H1 (cell line): ENCODE measurements at regions not wholly inside any gene's neighbourhood (a gene's known extent, or its start where the extent isn't known, plus 50 kb on each side); places are given as distances from the start of the nearest gene placed in this dataset.

Source experiments
- ASH2L ChIP-seq: fragments of 200-600, 300-600 bp; sonication (generic); IDR thresholded peaks from one replicate; pipeline ENCODE4 v1.7.1; 2017; ENCODE audit warnings: low read length
- CBX5 ChIP-seq: fragments of 300-800, 300-1000 bp; sonication (generic); IDR thresholded peaks from 2 replicates; pipeline ENCODE4 v1.7.1; 2016; ENCODE audit warnings: antibody characterized with exemption, low read length, low read depth
- CEBPB ChIP-seq: IDR thresholded peaks from 2 replicates; pipeline ENCODE4 v1.6.1; 2012; ENCODE audit warnings: low read depth, low read length
- CTCF ChIP-seq, 3 experiments: IDR thresholded peaks; 1 replicate in 2 of 3; 2 replicates in 1 of 3; pipeline versions ENCODE4 v1.5.1 to v1.6.1; 2011; ENCODE audit warnings: low read length in 3 of 3, mild to moderate bottlenecking in 3 of 3, inconsistent platforms in 2 of 3, low read depth in 1 of 3, moderate library complexity in 1 of 3; ENCODE audit not compliant: insufficient read depth in 1 of 3; ENCODE audit errors: control extremely low read depth in 1 of 3
- EP300 ChIP-seq, 2 experiments: IDR thresholded peaks; 1 replicate in 1 of 2; 2 replicates in 1 of 2; pipeline ENCODE4 v1.6.1; 2011 to 2012; ENCODE audit warnings: low read depth in 2 of 2, low read length in 2 of 2, mild to moderate bottlenecking in 2 of 2, borderline replicate concordance in 1 of 2, inconsistent platforms in 1 of 2, moderate library complexity in 1 of 2
- PHF8 ChIP-seq: fragments of 200-600 bp; sonication (generic); conservative IDR thresholded peaks from 2 replicates; pipeline ENCODE4 v1.7.1; 2012; ENCODE audit warnings: low read depth, mild to moderate bottlenecking, inconsistent platforms, low read length, moderate library complexity
- POLR2AphosphoS5 ChIP-seq: IDR thresholded peaks from 2 replicates; pipeline ENCODE4 v1.6.1; 2011; ENCODE audit warnings: low read depth, low read length
- USF2 ChIP-seq: IDR thresholded peaks from 2 replicates; pipeline ENCODE4 v1.6.1; 2011; ENCODE audit warnings: low read length, improper control_type of control experiment

DNA sequence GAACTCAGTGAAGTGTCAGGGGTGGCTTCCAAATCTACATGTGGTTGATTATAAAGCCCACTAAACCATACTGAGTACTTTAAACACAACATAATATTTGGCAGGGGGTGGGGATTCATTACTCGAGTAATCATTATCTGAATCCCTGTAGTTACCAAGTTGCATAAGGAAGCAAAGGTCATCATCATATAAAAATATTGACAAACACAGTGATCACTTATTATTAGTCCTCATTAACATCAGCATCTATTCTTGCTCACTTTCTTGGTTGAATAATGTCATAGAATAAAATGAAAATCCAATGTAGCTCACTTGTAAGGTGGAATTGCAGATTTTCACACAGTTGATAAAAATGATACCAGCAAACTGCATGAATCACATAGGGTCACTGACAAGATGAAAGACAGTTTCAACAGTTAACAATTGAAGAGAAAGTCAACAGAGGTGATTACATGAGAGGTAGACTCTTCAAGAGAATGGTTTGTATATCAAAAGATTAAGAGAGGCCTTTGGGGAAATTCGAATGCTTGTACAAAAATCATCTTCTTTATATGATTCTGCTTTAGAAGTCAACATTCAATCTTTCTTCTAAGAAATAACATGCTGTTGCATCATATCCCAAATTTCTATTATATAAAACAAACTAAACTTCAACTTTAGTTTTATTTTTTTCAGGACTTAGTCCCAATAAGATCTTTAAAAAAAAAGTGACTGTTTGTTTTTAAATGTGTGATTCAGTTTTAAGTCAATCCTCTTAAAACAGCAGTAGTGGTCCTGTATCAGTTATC lies 185.5 kb upstream of the KLF14 start:
- TF ChIP-seq CTCF (IDR thresholded peaks at IDR 0.05; ENCODE audit: control extremely low read depth in 1 of 3, insufficient read depth in 1 of 3, low read depth in 1 of 3, low read length in 3 of 3) (no peak), CBX5 (no peak), PHF8 (no peak), CEBPB (no peak), ASH2L (no peak), EP300 (IDR thresholded peaks at IDR 0.05; ENCODE audit: borderline replicate concordance in 1 of 2, low read depth in 2 of 2, low read length in 2 of 2) (no peak), USF2 (no peak), POLR2AphosphoS5 (no peak)
